Mesenchymal stem cell (in vitro differentiated cells and primary cell): ENCODE measurements at regions not wholly inside any gene's neighbourhood (a gene's known extent, or its start where the extent isn't known, plus 50 kb on each side); places are given as distances from the start of the nearest gene placed in this dataset.

Source experiments
- DNase-seq: peaks from one replicate; pipeline ENCODE4 v3.0.0-alpha.2; 2013
- H2AFZ ChIP-seq: one replicate; pipeline ENCODE4 v1.6.1; 2013; ENCODE audit warnings: low read depth, mild to moderate bottlenecking, control low read depth, inconsistent platforms, low read length, moderate library complexity
- H2AK5ac ChIP-seq: 2 replicates; pipeline ENCODE4 v1.6.1; 2013; ENCODE audit warnings: low read length, moderate library complexity, mild to moderate bottlenecking, inconsistent platforms; ENCODE audit not compliant: severe bottlenecking
- H2BK120ac ChIP-seq: one replicate; pipeline ENCODE4 v1.6.1; 2013; ENCODE audit warnings: low read depth, mild to moderate bottlenecking, inconsistent platforms, low read length, moderate library complexity
- H2BK12ac ChIP-seq, 2 experiments: one replicate each; pipeline ENCODE4 v1.6.1; 2013; ENCODE audit warnings: inconsistent platforms in 2 of 2, low read length in 2 of 2, mild to moderate bottlenecking in 2 of 2, moderate library complexity in 2 of 2, control low read depth in 1 of 2
- H2BK15ac ChIP-seq: one replicate; pipeline ENCODE4 v1.6.1; 2013; ENCODE audit warnings: mild to moderate bottlenecking, low read depth, inconsistent platforms; ENCODE audit not compliant: poor library complexity, severe bottlenecking
- H2BK5ac ChIP-seq: 2 replicates; pipeline ENCODE4 v1.6.1; 2013; ENCODE audit warnings: low read depth, mild to moderate bottlenecking, low read length, control low read depth, inconsistent platforms; ENCODE audit not compliant: poor library complexity, severe bottlenecking
- H3K14ac ChIP-seq, 2 experiments: one replicate each; pipeline ENCODE4 v1.6.1; 2013; ENCODE audit warnings: inconsistent platforms in 2 of 2, low read length in 2 of 2, control low read depth in 1 of 2, mild to moderate bottlenecking in 1 of 2, moderate library complexity in 1 of 2
- H3K18ac ChIP-seq, 2 experiments: one replicate each; pipeline ENCODE4 v1.6.1; 2013; ENCODE audit warnings: inconsistent platforms in 2 of 2, low read length in 2 of 2, control low read depth in 1 of 2, low read depth in 1 of 2, mild to moderate bottlenecking in 1 of 2
- H3K23ac ChIP-seq, 2 experiments: one replicate each; pipeline ENCODE4 v1.6.1; 2013; ENCODE audit warnings: inconsistent platforms in 2 of 2, low read length in 2 of 2, mild to moderate bottlenecking in 2 of 2, moderate library complexity in 2 of 2, control low read depth in 1 of 2
- H3K27ac ChIP-seq: 2 replicates; pipeline ENCODE4 v1.5.1; 2013; ENCODE audit warnings: mild to moderate bottlenecking, moderate library complexity, low read length, control low read depth, inconsistent platforms; ENCODE audit not compliant: poor library complexity, severe bottlenecking
- H3K27me3 ChIP-seq, 2 experiments: 2 replicates each; pipeline versions ENCODE4 v1.6.1 to v1.7.0; 2013; ENCODE audit warnings: low read length in 2 of 2, mild to moderate bottlenecking in 2 of 2, moderate library complexity in 2 of 2, control low read depth in 1 of 2, inconsistent platforms in 1 of 2; ENCODE audit not compliant: control insufficient read depth in 1 of 2, insufficient read depth in 1 of 2
- H3K36me3 ChIP-seq, 2 experiments: 2 replicates each; pipeline versions ENCODE4 v1.6.1 to v1.7.0; 2013; ENCODE audit warnings: low read length in 2 of 2, control low read depth in 1 of 2, inconsistent platforms in 1 of 2, low read depth in 1 of 2, mild to moderate bottlenecking in 1 of 2; ENCODE audit not compliant: insufficient read depth in 2 of 2, control insufficient read depth in 1 of 2
- H3K4ac ChIP-seq, 2 experiments: one replicate each; pipeline ENCODE4 v1.6.1; 2013; ENCODE audit warnings: inconsistent platforms in 2 of 2, low read length in 2 of 2, mild to moderate bottlenecking in 2 of 2, moderate library complexity in 2 of 2, control low read depth in 1 of 2, low read depth in 1 of 2
- H3K4me1 ChIP-seq: 2 replicates; pipeline ENCODE4 v1.6.1; 2013; ENCODE audit warnings: low read depth, low read length, control low read depth; ENCODE audit not compliant: control insufficient read depth, insufficient read depth
- H3K4me2 ChIP-seq: 2 replicates; pipeline ENCODE4 v1.6.1; 2013; ENCODE audit warnings: low read length, mild to moderate bottlenecking, inconsistent platforms; ENCODE audit not compliant: poor library complexity, severe bottlenecking
- H3K4me3 ChIP-seq, 2 experiments: 2 replicates each; pipeline versions ENCODE4 v1.5.1 to v1.7.0; 2013; ENCODE audit warnings: low read length in 2 of 2, mild to moderate bottlenecking in 2 of 2, control low read depth in 1 of 2, low read depth in 1 of 2; ENCODE audit not compliant: insufficient read depth in 1 of 2
- H3K79me1 ChIP-seq: replicated peaks from 2 replicates; pipeline ENCODE4 v1.6.1; 2013; ENCODE audit warnings: mild to moderate bottlenecking, control low read depth, low read length, inconsistent platforms; ENCODE audit not compliant: poor library complexity, severe bottlenecking
- H3K9ac ChIP-seq: 2 replicates; pipeline ENCODE4 v1.7.0; 2013; ENCODE audit warnings: mild to moderate bottlenecking, low read length, moderate library complexity
- H3K9me3 ChIP-seq: 2 replicates; pipeline ENCODE4 v1.7.0; 2013; ENCODE audit warnings: mild to moderate bottlenecking, low read length; ENCODE audit not compliant: control insufficient read depth
- H4K8ac ChIP-seq: one replicate; pipeline ENCODE4 v1.6.1; 2013; ENCODE audit warnings: inconsistent platforms, mild to moderate bottlenecking, low read length, moderate library complexity
- H4K91ac ChIP-seq: one replicate; pipeline ENCODE4 v1.6.1; 2013; ENCODE audit warnings: mild to moderate bottlenecking, low read length, inconsistent platforms
- WGBS: methylation state at CpG from one replicate; pipeline ENCODE4 v1.1.7; 2013; ENCODE audit warnings: mixed read lengths; 5-methylcytosine and 5-hydroxymethylcytosine counted together

- Histone ChIP-seq H3K4me1 (no peaks in the 10 kb centered on the region), H2AFZ (no peak overlapping the region), H3K23ac (no peak overlapping the region), H3K9ac (no peak overlapping the region), H3K9me3 (peaks cover 22% of the 10 kb centered on the region), H3K36me3 (no peaks in the 10 kb centered on the region), H4K91ac (no peak overlapping the region), H2BK12ac (no peak overlapping the region), H2AK5ac (no peak overlapping the region), H3K4me2 (no peak overlapping the region), H3K18ac (no peak overlapping the region), H3K27me3 (no peaks in the 10 kb centered on the region), H2BK15ac (no peak overlapping the region), H2BK120ac (no peak overlapping the region), H4K8ac (no peak overlapping the region), H3K79me1 (no peaks in the 10 kb centered on the region), H3K4ac (no peak overlapping the region), H2BK5ac (no peak overlapping the region), H3K14ac (no peak overlapping the region), H3K27ac (no peak overlapping the region), H3K4me3 (no peak overlapping the region)
- DNase-seq: no peak
- WGBS: 80% methylated on average over 1 of the region's 1 CpG
Observed at GRCh38 chr14:46464341-46464740, 187.2 kb downstream of the RPL10L start.

- H2AK5ac ChIP-seq: no peak overlapping the region
- H3K4me2 ChIP-seq: no peak overlapping the region
- H3K9ac ChIP-seq: no peak overlapping the region
- H2BK15ac ChIP-seq: no peak overlapping the region
- H2BK12ac ChIP-seq: no peak overlapping the region
- no peak overlapping the region for H2BK5ac ChIP-seq
- no peak overlapping the region for H3K14ac ChIP-seq
- no peak for DNase-seq
- H3K4ac ChIP-seq: no peak overlapping the region
- no peak overlapping the region for H2BK120ac ChIP-seq
- H3K4me3 ChIP-seq: no peak overlapping the region
- H3K23ac ChIP-seq: no peak overlapping the region
- H3K18ac ChIP-seq: no peak overlapping the region
- H3K9me3 ChIP-seq: peaks cover 3% of the 10 kb centered on the region
- no peaks in the 10 kb centered on the region for H3K36me3 ChIP-seq
- no peak overlapping the region for H3K27ac ChIP-seq
- 93% methylated on average over 1 of the region's 3 CpGs for WGBS
- no peaks in the 10 kb centered on the region for H3K79me1 ChIP-seq
- no peaks in the 10 kb centered on the region for H3K4me1 ChIP-seq
- no peaks in the 10 kb centered on the region for H3K27me3 ChIP-seq
- H2AFZ ChIP-seq: no peak overlapping the region
- no peak overlapping the region for H4K8ac ChIP-seq
- H4K91ac ChIP-seq: no peak overlapping the region
Observed at GRCh38 chr14:46451800-46452199, 199.8 kb downstream of the RPL10L start.

- H2BK15ac ChIP-seq: no peak overlapping the region
- H4K91ac ChIP-seq: no peak overlapping the region
- H3K36me3 ChIP-seq: no peaks in the 10 kb centered on the region
- H4K8ac ChIP-seq: no peak overlapping the region
- H3K4me1 ChIP-seq: no peaks in the 10 kb centered on the region
- WGBS: 100% methylated on average over 3 of the region's 5 CpGs
- no peak overlapping the region for H3K14ac ChIP-seq
- no peak overlapping the region for H3K4me3 ChIP-seq
- no peak overlapping the region for H2AK5ac ChIP-seq
- no peak overlapping the region for H3K9ac ChIP-seq
- H3K27ac ChIP-seq: no peak overlapping the region
- H3K4me2 ChIP-seq: no peak overlapping the region
- no peak overlapping the region for H3K23ac ChIP-seq
- no peaks in the 10 kb centered on the region for H3K79me1 ChIP-seq
- H3K9me3 ChIP-seq: peaks cover 9% of the 10 kb centered on the region
- no peak overlapping the region for H2BK120ac ChIP-seq
- H2AFZ ChIP-seq: no peak overlapping the region
- H2BK5ac ChIP-seq: no peak overlapping the region
- no peaks in the 10 kb centered on the region for H3K27me3 ChIP-seq
- DNase-seq: no peak
- H3K4ac ChIP-seq: no peak overlapping the region
- H2BK12ac ChIP-seq: no peak overlapping the region
- no peak overlapping the region for H3K18ac ChIP-seq
Observed at GRCh38 chr14:46444666-46445065, 206.9 kb downstream of the RPL10L start.

- no peak for DNase-seq
- Histone ChIP-seq H2BK15ac (no peak overlapping the region), H3K36me3 (no peaks in the 10 kb centered on the region), H2BK120ac (no peak overlapping the region), H3K27ac (no peak overlapping the region), H3K79me1 (no peaks in the 10 kb centered on the region), H3K4me2 (no peak overlapping the region), H3K9ac (no peak overlapping the region), H2AFZ (no peak overlapping the region), H3K23ac (no peak overlapping the region), H2BK12ac (no peak overlapping the region), H4K8ac (no peak overlapping the region), H3K9me3 (peaks cover 18% of the 10 kb centered on the region), H3K18ac (no peak overlapping the region), H3K14ac (no peak overlapping the region), H2AK5ac (no peak overlapping the region), H3K4me3 (no peak overlapping the region), H3K27me3 (no peaks in the 10 kb centered on the region), H4K91ac (no peak overlapping the region), H3K4me1 (no peaks in the 10 kb centered on the region), H3K4ac (no peak overlapping the region), H2BK5ac (no peak overlapping the region)
- 96% methylated on average over 2 of the region's 3 CpGs for WGBS
Observed at GRCh38 chr14:46433381-46433780, 218.2 kb downstream of the RPL10L start.
